ENCODE measurements at regions not wholly inside any gene's neighbourhood (a gene's known extent, or its start where the extent isn't known, plus 50 kb on each side); places are given as distances from the start of the nearest gene placed in this dataset.
"Not testable (repeated sequence)": the region's sequence is repeated elsewhere in the genome, so short reads cannot be mapped to it uniquely, and the experiment has no call there.

GRCh38 chr20:12069181-12069580 lies 151.5 kb downstream of the BTBD3 start:
- DNase-seq: no peak
- TF ChIP-seq GATA1 (IDR thresholded peaks at IDR 0.05; ENCODE audit: low read depth, low read length): no peak
- no peak for TF ChIP-seq POLR2A (IDR thresholded peaks at IDR 0.05; ENCODE audit: low read length)

DNA sequence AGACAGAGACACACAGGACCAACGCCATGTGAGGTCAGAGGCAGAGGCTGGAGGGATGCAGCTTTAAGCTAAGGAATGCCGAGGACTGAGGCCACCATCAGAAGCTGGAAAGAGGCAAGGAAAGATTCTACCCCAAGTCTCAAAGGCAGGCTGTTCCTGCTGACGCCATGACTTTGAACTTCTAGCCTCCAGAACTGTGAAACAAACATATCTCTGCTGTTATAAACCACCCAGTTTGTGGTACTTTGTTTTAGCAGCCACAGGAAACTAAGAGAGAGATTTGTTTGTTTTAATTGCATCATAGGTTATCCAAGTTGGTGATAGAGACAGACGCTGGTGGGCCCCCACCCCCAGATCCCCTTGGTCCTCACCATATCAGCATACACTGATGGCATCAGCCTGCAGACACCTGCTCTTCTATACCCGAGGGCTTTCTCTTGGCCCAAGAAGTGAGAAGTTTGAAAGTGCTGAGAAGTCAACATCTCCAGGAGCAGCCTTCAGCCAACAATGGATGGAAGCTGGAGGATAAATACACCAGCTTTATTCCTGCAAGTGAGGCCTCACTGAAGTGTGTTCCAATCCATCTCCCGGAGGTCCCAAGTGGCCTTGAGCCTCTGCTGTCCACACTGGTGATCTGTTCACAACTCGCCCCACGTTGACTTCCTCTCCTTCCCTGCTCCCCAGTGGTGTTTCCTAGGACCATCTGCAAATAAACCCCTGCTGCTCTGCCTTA lies 154.7 kb downstream of the BTBD3 start:
- DNase-seq: no peak
- TF ChIP-seq GATA1 (IDR thresholded peaks at IDR 0.05; ENCODE audit: low read depth, low read length) (no peak), POLR2A (IDR thresholded peaks at IDR 0.05; ENCODE audit: low read length) (no peak)

- DNase-seq: no peak
- TF ChIP-seq POLR2A (IDR thresholded peaks at IDR 0.05; ENCODE audit: low read length): no peak
- no peak for TF ChIP-seq GATA1 (IDR thresholded peaks at IDR 0.05; ENCODE audit: low read depth, low read length)
Measured at GRCh38 chr20:12072954-12073264, 155.2 kb downstream of the BTBD3 start.

DNA sequence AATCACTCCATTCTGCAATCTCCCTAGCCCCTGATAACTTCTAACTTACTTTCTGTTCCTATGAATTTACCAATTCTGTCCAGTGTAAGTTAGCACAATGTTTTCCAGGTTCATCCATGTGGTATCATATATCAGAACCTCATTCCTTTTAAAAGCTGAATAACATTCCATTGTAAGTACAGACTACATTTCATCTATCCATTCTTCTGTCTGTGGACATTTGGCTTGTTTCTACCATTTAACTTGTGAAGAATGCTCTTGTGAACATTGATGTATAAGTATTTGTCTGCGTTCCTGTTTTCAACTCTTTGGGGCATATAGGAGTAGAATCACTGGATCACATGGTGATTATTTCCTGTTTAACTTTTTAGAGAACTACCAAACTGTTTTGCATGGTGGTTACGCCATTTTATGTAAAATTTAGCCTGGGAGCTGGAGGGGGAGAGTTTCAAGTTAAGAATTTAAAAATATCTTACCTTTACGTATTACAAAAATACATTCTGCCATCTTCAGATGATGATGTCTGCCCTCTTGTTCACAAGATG lies 156.5 kb downstream of the BTBD3 start:
- DNase-seq: no peak
- TF ChIP-seq POLR2A (IDR thresholded peaks at IDR 0.05; ENCODE audit: low read length): no peak
- no peak for TF ChIP-seq GATA1 (IDR thresholded peaks at IDR 0.05; ENCODE audit: low read depth, low read length)

DNA sequence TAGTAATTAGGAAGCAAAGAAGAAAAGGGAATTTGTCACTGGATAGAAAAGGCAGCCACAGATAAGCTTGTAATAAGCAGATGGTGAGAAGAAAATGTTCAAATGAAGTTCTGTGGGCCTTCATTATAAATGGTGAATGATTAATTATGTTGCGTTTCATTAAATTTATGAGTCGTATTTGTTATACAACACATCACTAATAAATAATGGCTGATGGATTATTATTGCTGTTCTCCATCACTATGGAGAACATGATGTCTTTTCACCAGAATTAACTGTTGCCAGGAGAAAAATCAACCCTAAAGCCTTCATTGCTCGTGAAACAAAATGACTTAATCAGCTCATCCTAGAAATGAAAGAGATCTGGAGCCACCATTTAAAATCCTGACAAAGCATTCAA lies 158.5 kb downstream of the BTBD3 start:
- no peak for TF ChIP-seq POLR2A (IDR thresholded peaks at IDR 0.05; ENCODE audit: low read length)
- TF ChIP-seq GATA1 (IDR thresholded peaks at IDR 0.05; ENCODE audit: low read depth, low read length): no peak
- DNase-seq: no peak

- TF ChIP-seq POLR2A (IDR thresholded peaks at IDR 0.05; ENCODE audit: low read length) (no peak), GATA1 (IDR thresholded peaks at IDR 0.05; ENCODE audit: low read depth, low read length) (no peak)
- DNase-seq: no peak
Measured at GRCh38 chr20:12077875-12078274, 160.2 kb downstream of the BTBD3 start.

DNA sequence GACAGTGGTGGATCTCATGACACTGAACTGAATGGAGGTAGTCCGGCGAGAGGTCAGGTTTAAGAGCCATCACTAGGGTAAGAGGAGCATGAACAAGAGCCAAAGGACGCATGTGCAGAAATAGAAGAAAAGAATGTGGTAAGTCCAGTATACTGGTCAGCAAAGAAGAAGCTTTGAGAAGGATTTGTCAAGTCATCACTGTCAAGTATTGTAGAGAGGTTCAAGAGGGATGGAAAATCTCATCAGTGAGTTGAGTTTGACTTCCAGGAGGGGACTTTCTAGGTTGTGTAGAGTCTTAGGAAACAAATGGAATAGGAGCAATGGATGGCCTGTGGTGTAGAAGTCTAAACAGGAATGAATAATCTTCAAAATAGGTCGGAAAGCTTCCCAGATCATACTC lies 161.8 kb downstream of the BTBD3 start:
- no peak for DNase-seq
- TF ChIP-seq POLR2A (IDR thresholded peaks at IDR 0.05; ENCODE audit: low read length) (no peak), GATA1 (IDR thresholded peaks at IDR 0.05; ENCODE audit: low read depth, low read length) (no peak)

GRCh38 chr20:12083269-12083668 lies 165.6 kb downstream of the BTBD3 start:
- no peak for DNase-seq

DNA sequence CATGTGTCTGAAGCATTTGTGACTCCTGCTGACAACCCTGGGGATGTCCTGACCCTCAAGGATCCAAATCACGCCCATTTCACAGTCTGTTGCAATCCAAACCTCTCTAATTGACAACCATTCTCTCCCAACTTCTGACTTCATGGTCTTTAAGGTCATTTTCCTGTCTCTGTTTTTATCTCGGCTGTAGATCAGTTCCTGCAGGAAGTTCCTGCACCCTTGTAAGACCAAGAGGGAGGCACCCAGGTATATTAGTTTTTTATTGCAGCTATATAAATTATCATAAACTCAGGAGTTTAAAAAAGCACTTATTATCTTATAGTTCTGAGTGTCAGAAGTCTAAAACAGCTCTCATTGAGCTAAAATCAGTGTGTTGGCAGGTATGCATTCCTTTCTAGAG lies 166.8 kb downstream of the BTBD3 start:
- TF ChIP-seq POLR2A (IDR thresholded peaks at IDR 0.05; ENCODE audit: low read length) (no peak), GATA1 (IDR thresholded peaks at IDR 0.05; ENCODE audit: low read depth, low read length) (no peak)
- no peak for DNase-seq

More at GRCh38 chr20:12083269-12083668, 165.6 kb downstream of the BTBD3 start:
- no peak for TF ChIP-seq GATA1 (IDR thresholded peaks at IDR 0.05; ENCODE audit: low read depth, low read length)
- TF ChIP-seq POLR2A (IDR thresholded peaks at IDR 0.05; ENCODE audit: low read length): no peak

DNA sequence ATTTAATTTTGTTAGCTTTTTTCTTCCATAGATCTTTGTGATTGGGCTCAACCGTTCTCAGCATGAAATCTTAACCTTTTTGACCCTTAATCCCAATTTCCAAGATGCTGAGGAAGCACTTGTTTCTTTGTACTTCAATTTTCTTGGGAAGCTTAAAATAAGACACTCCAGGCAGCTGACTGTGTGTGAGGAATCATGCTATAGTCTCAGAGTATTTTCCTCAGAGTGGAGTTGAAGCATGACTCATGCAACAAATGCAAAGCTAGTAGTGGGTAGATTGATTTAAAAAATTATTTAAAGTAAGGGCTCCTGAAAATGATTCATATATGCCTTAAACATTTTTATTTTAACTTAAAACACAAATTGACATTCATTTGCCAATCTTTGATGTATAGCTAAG lies 168.7 kb downstream of the BTBD3 start:
- DNase-seq: no peak
- TF ChIP-seq GATA1 (IDR thresholded peaks at IDR 0.05; ENCODE audit: low read depth, low read length) (no peak), POLR2A (IDR thresholded peaks at IDR 0.05; ENCODE audit: low read length) (no peak)

GRCh38 chr20:12090920-12091319 lies 173.2 kb downstream of the BTBD3 start:
- no peak for TF ChIP-seq GATA1 (IDR thresholded peaks at IDR 0.05; ENCODE audit: low read depth, low read length)
- no peak for TF ChIP-seq POLR2A (IDR thresholded peaks at IDR 0.05; ENCODE audit: low read length)
- no peak for DNase-seq

DNA sequence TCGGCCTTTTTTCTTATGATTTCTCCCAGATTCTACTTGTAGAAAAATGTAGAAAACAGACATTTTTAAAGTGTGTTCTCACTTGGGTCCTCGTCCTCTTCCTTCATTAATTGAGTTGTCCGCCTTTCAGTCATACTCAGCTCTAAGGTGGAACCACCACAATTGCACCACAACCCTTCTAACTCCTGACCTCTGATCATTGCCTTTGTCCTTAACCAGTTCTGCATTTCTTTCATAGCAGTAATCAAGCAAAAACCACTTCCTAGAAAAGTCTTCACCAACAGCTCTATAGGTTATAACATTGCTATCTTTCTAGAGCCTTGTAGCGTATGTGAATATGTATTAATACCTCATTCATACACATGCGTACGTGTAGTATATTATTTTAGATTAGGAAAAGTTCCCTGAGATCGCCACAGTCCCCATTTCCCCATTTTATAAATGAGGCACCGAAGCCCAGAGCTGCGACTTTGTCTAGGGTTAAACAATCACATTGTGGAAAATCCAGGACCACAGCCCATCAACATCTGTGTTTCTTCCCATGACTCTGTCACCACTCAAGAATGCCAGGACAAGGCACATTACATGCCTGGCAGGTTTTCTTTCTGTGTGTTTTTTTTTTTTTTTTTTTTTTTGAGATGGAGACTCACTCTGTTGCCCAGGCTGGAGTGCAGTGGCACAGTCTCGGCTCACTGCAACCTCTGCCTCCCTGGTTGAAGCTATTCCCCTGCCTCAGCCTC lies 175.5 kb downstream of the BTBD3 start:
- DNase-seq: no peak
- TF ChIP-seq POLR2A (IDR thresholded peaks at IDR 0.05; ENCODE audit: low read length): no peak
- TF ChIP-seq GATA1 (IDR thresholded peaks at IDR 0.05; ENCODE audit: low read depth, low read length): no peak

- not testable (repeated sequence) for DNase-seq
Measured at GRCh38 chr20:12093797-12094190, 176.1 kb downstream of the BTBD3 start.

GRCh38 chr20:12095180-12095920 lies 177.7 kb downstream of the BTBD3 start:
- no peak for TF ChIP-seq GATA1 (IDR thresholded peaks at IDR 0.05; ENCODE audit: low read depth, low read length)
- TF ChIP-seq POLR2A (IDR thresholded peaks at IDR 0.05; ENCODE audit: low read length): no peak
- no peak for DNase-seq
